NCI-H82 treated with DMSO at 0.1 percent for 48 hours (cell line): ENCODE measurements at regions not wholly inside any gene's neighbourhood (a gene's known extent, or its start where the extent isn't known, plus 50 kb on each side); places are given as distances from the start of the nearest gene placed in this dataset.

ENCODE experiments used
- DNase-seq: peaks from one replicate; lab custom pipeline; 2025; ENCODE audit not compliant: unreplicated experiment; lab: John Stamatoyannopoulos, UW

- no peak for DNase-seq
Observed at GRCh38 chr5:67488885-67489284, 292.3 kb upstream of the CD180 start.

DNA sequence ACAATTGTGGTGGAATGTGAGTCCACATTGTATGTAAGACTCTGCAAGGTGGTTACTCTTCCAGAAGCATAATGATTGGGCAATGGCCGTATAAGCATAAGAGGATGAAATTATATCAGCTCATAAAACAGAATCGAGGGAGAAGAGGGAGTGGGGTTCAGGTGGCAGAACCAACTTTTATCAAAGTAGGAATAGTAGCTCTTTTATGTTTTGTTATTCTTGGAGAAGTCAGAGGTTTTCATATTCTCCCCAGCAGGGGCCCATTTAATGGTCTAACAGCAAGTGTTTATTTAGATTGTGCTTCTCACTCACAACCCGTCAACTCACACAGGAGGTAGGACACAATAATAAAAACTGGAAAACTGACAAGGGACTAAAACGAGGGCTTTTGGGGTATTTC, 291.3 kb upstream of the CD180 start:
- no peak for DNase-seq

GRCh38 chr5:67483453-67484030, 286.9 kb upstream of the CD180 start:
- no peak for DNase-seq

DNA sequence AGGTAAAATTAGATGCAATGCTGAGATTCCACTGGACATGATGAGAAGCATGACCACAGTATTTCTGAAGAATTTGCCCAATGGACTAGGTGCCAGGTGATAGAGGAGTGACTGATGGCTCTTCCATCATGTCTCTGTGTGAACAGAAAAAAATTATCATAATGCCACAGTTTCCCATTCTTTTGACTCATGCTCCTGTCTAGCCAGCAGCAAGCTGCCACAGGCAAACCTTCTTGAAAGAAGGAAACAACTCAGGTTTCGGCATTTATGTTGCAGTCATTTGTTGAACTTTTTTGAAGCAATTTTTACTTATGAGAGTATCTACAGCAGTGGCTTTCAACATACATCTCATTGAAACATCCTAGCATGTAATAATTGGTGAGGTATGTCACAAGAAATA, 284.8 kb upstream of the CD180 start:
- DNase-seq: no peak

GRCh38 chr5:67478337-67478736, 281.7 kb upstream of the CD180 start:
- DNase-seq: no peak

DNA sequence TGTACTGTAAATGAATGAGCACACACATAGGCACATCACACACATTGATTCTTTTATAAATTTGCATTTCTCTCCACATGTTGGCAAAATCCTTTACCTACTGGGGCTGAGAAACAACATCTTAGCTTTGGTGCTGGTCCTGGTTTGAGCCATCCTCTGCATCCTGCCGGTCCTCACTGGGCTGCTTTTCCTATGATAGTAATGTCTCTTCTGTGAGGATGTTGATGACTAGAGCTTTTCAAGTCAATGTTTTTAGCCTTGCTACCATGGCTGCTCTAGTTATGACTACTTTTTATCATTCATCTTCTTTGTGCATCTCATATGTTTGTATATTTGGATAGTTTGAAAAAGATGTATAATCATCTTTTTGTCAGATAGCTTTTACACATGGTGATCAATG, 280.4 kb upstream of the CD180 start:
- DNase-seq: no peak

- DNase-seq: no peak
Observed at GRCh38 chr5:67476531-67476930, 279.9 kb upstream of the CD180 start.

GRCh38 chr5:67475489-67475888, 278.9 kb upstream of the CD180 start:
- DNase-seq: no peak

- DNase-seq: no peak
Observed at GRCh38 chr5:67474597-67475238, 278.1 kb upstream of the CD180 start.

GRCh38 chr5:67467110-67467509, 270.5 kb upstream of the CD180 start:
- DNase-seq: no peak

GRCh38 chr5:67465537-67466207, 269.1 kb upstream of the CD180 start:
- no peak for DNase-seq

DNA sequence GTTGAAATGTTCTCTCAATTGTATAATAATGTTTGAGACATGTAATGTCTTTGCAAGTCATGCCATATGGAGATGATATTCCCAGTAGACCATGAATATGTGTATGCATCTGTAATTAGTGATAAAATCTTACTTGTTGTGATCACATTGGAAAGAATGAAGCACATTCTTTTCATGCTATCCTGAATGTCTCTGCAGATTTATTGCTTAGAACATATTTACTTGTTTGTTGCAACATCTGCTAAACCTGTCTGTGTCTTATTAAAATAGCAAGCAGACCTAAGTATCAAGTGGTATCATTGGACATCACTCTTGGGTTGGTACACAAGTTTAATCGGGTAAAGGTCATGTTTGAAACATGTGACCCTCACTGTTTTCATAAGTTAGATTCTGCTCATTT, 265.5 kb upstream of the CD180 start:
- DNase-seq: no peak

GRCh38 chr5:67459253-67459652, 262.7 kb upstream of the CD180 start:
- DNase-seq: no peak

DNA sequence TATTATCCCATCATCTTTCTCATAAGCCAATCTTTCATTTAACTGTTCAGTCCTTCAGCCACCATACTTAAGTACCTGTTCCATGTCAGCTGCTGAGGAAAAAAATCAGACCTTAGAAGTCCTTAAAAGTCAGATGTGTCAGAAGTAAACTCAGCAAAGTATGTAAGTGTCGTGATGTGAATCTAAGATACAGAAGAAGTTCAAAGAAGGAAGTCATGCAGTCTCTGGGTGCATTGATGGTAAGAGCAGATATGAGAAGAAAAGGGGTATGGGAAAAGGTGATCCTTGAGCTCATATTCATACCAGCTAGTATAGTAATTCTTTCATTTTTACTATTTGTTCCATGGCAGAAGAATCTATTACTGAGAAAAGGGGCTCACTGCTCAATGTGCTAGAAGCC, 259.4 kb upstream of the CD180 start:
- no peak for DNase-seq

DNA sequence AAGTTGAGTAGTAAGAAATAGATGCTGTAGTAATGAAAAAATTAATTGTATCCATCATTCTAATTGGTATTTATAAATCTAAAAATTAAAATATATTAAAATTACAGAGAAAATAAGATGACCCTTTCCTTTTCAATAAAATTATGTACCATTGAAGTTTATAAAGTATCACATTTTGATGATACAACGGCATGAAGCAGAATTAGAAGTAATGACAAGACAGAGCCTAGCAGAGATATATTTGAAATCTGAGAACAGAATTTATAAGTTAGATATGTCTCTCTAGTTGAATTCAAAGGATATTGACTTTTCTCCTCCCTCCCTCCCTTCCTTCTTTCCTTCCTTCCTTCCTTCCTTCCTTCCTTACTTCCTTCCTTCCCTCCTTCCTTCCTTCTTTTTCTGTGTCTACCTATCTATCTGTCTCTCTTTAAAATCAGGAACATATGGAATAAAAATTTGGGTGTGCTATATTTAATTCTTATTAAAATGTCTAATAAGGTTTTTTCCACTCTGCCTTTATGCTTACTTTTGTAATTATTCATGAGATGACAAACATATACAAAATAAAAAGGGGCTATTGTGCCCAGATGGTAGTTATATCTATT, 258.5 kb upstream of the CD180 start:
- DNase-seq: no peak

DNA sequence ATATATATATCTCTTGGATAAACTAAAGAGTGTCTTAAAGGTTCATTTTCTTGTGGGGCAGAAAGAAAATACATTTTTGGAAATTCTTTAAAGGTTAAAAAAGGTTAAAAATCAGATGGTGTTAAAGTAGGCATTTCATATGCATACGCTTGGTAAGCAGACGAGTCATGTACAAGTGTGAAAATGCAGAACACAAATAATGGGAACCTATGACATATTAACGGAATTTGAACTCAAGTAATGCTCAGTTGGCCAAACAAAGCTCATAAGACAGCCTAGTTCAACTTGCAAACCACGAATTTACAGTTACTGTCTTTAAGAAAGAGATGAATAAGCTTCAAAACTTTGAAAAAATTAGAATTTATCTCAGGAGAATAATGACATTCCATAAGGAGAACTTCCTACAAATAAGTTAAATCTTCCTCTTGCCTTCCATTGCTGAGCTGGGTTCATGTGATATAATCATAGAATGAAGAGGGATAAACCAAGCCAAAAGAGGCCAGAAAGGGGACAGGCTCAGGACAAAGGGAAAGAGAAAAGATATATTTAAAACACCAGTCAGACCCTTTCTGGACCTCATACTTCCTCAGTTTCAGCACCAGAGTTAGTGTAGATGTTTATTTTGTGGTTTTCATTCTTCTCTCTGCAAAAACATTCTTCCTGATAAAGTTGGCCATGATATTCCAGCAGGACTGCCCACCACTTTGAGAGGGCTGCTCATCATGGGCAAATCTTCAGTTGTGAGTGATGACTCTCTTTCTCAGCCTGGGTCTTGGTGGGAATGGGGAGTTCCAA, 256.7 kb upstream of the CD180 start:
- no peak for DNase-seq

DNA sequence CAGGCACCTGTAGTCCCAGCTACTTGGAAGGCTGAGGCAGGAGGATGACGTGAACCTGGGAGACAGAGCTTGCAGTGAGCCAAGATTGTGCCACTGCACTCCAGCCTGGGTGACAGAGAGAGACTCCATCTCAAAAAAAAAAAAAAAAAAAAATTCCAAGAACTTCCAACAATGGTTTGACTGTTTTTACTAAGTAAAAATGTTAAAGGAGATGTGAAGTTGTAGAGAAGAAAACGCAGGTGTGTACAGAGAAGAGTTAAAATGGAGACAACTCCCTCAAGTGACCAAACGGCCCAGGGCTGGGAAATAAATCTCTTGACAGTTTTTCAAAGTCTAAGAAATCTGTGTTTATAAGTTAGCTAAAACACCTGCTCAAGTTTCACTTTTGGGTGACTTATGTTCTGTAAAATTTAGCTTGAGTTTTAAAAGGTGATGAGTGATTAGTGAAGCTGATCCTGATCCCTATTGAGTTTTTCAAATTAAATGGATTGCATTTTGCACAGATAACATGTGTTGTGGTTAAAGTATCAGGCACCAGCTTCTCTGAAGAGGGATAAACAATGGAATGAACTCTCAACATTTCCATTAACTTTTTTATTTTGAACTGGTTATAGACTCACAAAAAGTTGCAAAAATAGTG, 255.2 kb upstream of the CD180 start:
- DNase-seq: no peak

DNA sequence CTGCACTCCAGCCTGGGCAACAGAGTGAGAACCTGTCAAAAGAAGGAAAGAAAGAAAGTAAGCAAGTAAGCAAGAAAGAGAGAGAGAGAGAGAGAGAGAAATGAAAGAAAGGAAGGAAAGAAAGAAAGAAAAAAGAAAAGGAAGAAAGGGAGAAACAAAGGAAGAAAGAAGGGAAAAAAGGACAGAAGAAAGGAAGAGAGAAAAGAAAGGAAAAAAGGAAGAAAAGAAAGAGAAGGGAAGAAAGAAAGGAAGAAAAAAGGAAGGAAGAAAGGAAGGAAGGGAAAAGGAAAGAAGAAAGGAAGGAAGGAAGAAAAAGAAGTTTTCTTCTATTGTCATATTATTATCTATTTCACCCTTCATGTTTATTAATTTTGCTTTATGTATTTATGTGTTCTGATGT, 251.1 kb upstream of the CD180 start:
- no peak for DNase-seq

DNA sequence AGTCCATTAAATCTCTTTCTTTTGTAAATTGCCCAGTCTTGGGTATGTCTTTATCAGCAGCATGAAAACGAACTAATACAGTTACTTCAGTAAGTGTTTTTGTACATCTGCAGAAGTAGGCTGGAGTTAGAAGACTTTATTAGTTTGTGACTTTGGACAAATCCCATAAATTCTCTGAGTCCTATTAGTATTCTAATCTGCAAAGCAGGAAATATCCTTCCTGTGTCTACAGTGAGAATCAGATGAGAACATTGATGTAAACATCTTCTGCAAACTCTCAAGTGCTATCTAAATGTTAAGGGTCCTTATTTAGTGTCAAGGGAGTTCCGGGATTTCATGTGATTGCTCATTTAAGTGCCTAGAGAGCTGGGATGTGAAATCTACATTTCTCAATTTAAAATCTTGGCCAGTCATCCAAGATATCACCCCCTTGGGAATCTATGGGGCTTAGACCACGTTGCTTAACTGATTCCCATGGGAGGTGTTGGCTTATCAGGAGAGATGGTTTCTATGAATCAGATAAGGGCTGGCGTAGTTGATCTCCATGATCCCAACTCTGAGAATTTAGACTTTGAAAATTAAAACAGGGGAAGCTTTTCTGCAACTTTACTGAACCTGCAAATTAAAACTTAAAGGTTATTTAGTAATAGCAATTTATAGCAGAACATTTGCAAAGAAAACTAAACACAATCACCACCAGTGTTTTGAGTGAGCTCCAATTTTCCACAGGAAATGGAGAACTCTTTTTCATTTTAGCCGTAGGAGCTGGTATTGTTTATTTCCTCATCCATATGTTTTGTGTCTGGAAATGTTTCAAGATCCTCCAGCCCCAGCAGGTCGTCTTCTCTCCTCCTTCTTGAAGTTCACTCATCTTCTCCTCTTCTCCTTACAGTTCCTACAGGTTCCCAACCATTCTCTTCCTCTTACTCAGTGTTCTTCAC, 241.6 kb upstream of the CD180 start:
- no peak for DNase-seq

DNA sequence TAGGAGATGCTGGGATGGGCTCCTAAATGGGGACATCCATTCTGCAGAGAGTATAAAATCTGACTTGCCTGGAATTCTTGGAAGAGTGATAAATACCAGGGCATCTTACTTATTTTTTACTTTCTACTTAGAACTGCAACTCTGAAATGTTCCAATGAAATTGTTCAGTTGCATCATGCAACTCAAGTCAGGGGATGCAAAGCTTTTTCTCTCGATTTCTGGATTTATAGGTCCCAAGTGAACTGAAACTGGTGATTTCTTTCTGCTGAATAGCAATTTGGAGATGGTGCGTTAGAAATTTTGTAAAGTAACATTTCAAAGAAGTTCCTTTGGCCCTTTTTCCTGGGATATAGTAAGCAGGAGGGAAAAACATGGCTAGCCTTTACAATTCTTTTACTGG, 238.4 kb upstream of the CD180 start:
- DNase-seq: no peak
